Adipocyte (in vitro differentiated cells): ENCODE measurements at regions not wholly inside any gene's neighbourhood (a gene's known extent, or its start where the extent isn't known, plus 50 kb on each side); places are given as distances from the start of the nearest gene placed in this dataset.
"Not testable (repeated sequence)": the region's sequence is repeated elsewhere in the genome, so short reads cannot be mapped to it uniquely, and the experiment has no call there.

Experiments
- DNase-seq: peaks from one replicate; pipeline ENCODE4 v3.0.0-alpha.2; 2015; ENCODE audit warnings: low read depth
- H3K27me3 ChIP-seq: replicated peaks from 2 replicates; pipeline ENCODE4 v1.7.0; 2013; ENCODE audit warnings: mild to moderate bottlenecking, low read length, moderate library complexity; ENCODE audit not compliant: control insufficient read depth, insufficient read depth
- H3K36me3 ChIP-seq: 2 replicates; pipeline ENCODE4 v1.7.0; 2013; ENCODE audit warnings: low read length, mild to moderate bottlenecking, moderate library complexity; ENCODE audit not compliant: control insufficient read depth, insufficient read depth, severe bottlenecking
- H3K4me1 ChIP-seq: 2 replicates; pipeline ENCODE4 v1.7.0; 2013; ENCODE audit warnings: mild to moderate bottlenecking, low read length, moderate library complexity; ENCODE audit not compliant: control insufficient read depth, insufficient read depth
- H3K4me3 ChIP-seq: 2 replicates; pipeline ENCODE4 v1.7.0; 2013; ENCODE audit warnings: mild to moderate bottlenecking, low read length, moderate library complexity
- H3K9ac ChIP-seq: 2 replicates; pipeline ENCODE4 v1.7.0; 2013; ENCODE audit warnings: mild to moderate bottlenecking, low read length, moderate library complexity
- H3K9me3 ChIP-seq: 2 replicates; pipeline ENCODE4 v1.7.0; 2013; ENCODE audit warnings: mild to moderate bottlenecking, low read length, moderate library complexity; ENCODE audit not compliant: control insufficient read depth

DNA sequence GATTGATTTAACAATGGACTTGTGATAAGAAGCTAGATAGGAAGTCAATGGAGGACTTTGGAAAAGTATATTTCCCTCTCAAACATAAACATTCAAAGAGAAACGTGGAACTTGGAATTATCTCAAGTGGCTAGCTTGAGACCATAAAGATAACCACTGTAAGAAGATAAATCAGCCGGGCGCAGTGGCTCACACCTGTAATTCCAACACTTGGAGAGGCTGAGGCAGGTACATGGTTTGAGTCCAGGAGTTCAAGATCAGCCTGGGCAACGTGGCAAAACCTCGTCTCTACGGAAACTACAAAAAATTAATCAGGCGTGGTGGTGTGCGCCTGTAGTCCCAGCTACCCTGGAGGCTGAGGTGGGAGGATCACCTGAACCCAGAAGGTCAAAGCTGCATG, 405.9 kb upstream of the ACVR2A start:
- DNase-seq = no peak
- Histone ChIP-seq H3K9ac (no peak overlapping the region), H3K27me3 (no peaks in the 10 kb centered on the region), H3K9me3 (no peaks in the 10 kb centered on the region), H3K4me3 (no peak overlapping the region), H3K4me1 (no peaks in the 10 kb centered on the region), H3K36me3 (no peaks in the 10 kb centered on the region)

- H3K4me1 ChIP-seq = no peaks in the 10 kb centered on the region
- no peak for DNase-seq
- H3K27me3 ChIP-seq = peaks cover 4% of the 10 kb centered on the region
- no peak overlapping the region for H3K4me3 ChIP-seq
- H3K9me3 ChIP-seq = no peaks in the 10 kb centered on the region
- H3K36me3 ChIP-seq = no peaks in the 10 kb centered on the region
- no peak overlapping the region for H3K9ac ChIP-seq
Measured at GRCh38 chr2:147433822-147434221, 411.0 kb upstream of the ACVR2A start.

- H3K36me3 ChIP-seq = no peaks in the 10 kb centered on the region
Measured at GRCh38 chr2:147430408-147430807, 414.4 kb upstream of the ACVR2A start.

GRCh38 chr2:147428120-147428747, 416.6 kb upstream of the ACVR2A start:
- no peak overlapping the region for H3K4me3 ChIP-seq
- no peaks in the 10 kb centered on the region for H3K4me1 ChIP-seq
- no peak for DNase-seq
- no peaks in the 10 kb centered on the region for H3K36me3 ChIP-seq
- H3K27me3 ChIP-seq = peaks cover under 1% of the 10 kb centered on the region
- no peak overlapping the region for H3K9ac ChIP-seq
- H3K9me3 ChIP-seq = no peaks in the 10 kb centered on the region

More at GRCh38 chr2:147430408-147430807, 414.4 kb upstream of the ACVR2A start:
- Histone ChIP-seq H3K4me1 (no peaks in the 10 kb centered on the region), H3K9ac (no peak overlapping the region), H3K4me3 (no peak overlapping the region), H3K27me3 (peaks cover 4% of the 10 kb centered on the region), H3K9me3 (no peaks in the 10 kb centered on the region)
- no peak for DNase-seq

- Histone ChIP-seq H3K9ac (no peak overlapping the region), H3K4me3 (no peak overlapping the region), H3K9me3 (no peaks in the 10 kb centered on the region), H3K36me3 (no peaks in the 10 kb centered on the region), H3K4me1 (no peaks in the 10 kb centered on the region), H3K27me3 (no peaks in the 10 kb centered on the region)
- DNase-seq = no peak
Measured at GRCh38 chr2:147425437-147426029, 419.3 kb upstream of the ACVR2A start.

DNA sequence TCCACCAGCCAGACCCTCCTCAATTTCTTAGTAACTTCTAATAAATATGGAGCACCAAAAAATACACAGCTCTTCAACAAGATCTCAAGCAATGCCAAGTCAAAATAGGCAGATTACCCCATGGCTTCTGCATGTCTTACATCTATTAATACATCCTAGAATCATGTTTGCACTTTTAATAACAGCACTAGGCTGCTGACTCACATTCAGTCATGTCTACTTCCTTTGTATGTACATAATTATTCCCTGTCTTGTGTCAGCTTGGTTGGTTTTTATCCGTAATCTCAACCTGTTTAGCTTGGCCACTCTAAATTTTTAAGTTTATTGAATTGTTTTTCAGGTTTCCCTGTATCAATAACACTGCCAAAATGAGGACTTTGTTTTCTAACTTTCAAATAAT, 420.1 kb upstream of the ACVR2A start:
- Histone ChIP-seq H3K4me1 (no peaks in the 10 kb centered on the region), H3K36me3 (no peaks in the 10 kb centered on the region)

DNA sequence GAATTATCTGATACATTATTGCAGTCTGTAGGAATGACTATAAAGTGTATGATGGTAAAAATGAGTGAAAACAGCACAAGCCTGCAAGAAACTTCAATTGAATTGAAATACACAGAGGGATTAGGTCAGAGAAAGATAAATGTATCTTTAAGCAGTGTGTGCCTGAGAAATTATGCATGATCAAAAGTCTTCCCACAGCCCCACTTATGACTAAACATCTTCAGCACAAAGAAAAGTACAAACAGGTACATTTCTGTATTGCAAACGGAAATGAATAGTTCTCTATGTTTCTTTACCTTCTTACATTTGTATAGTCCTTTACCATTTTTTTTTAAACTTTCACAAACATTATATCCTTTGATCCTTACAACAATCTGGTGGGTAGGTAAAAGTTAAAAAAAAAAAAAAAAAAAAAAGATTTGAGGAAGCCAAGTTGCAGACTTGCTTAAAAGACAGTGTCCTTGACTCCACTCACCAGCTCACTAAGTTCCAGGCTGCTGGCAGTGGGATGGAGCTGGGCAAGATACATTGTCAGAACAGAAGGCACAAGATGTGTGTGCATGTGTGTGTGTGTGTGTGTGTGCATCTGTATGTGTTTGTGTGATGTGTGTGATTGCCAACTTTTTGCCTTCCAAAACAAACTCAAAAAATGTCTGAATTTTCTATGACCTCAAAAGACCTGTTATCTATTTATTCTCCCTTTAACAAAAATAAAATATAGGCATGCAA, 423.7 kb upstream of the ACVR2A start:
- Histone ChIP-seq H3K36me3 (no peaks in the 10 kb centered on the region), H3K4me1 (peaks cover 3% of the 10 kb centered on the region), H3K27me3 (no peaks in the 10 kb centered on the region), H3K9ac (no peak overlapping the region), H3K4me3 (no peak overlapping the region), H3K9me3 (no peaks in the 10 kb centered on the region)
- DNase-seq = no peak

More for the DNA sequence above, 420.1 kb upstream of the ACVR2A start:
- no peak for DNase-seq
- H3K9me3 ChIP-seq = no peaks in the 10 kb centered on the region
- no peak overlapping the region for H3K4me3 ChIP-seq
- H3K27me3 ChIP-seq = no peaks in the 10 kb centered on the region
- H3K9ac ChIP-seq = no peak overlapping the region

DNA sequence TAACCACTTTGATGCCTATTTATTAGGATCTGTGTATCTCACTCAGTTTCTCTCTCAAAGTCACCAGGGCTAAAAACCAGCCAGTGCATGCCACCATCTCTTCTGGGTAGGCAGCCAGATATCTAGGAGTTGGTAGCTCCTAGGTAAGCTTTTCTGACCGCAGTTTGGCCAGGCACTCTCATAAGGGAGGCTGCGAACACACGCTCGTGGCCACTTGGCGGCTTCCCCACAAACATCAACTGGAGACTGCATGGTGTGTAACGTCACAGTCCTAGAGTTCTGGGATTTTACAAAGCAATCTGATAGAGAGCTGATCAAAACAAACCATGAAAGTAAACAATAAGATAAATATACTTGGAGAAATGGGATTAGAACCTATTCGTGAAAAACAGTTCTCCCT, 424.3 kb upstream of the ACVR2A start:
- DNase-seq = no peak
- peaks cover 5% of the 10 kb centered on the region for H3K4me1 ChIP-seq
- H3K9ac ChIP-seq = no peak overlapping the region
- H3K9me3 ChIP-seq = no peaks in the 10 kb centered on the region
- H3K27me3 ChIP-seq = no peaks in the 10 kb centered on the region
- no peak overlapping the region for H3K4me3 ChIP-seq
- no peaks in the 10 kb centered on the region for H3K36me3 ChIP-seq

- H3K9me3 ChIP-seq = peaks cover 8% of the 10 kb centered on the region
- no peaks in the 10 kb centered on the region for H3K27me3 ChIP-seq
- H3K4me1 ChIP-seq = peaks cover 5% of the 10 kb centered on the region
- no peaks in the 10 kb centered on the region for H3K36me3 ChIP-seq
- no peak overlapping the region for H3K9ac ChIP-seq
- H3K4me3 ChIP-seq = no peak overlapping the region
- no peak for DNase-seq
Measured at GRCh38 chr2:147416099-147416498, 428.7 kb upstream of the ACVR2A start.

GRCh38 chr2:147414656-147415055, 430.2 kb upstream of the ACVR2A start:
- DNase-seq, H3K4me1 ChIP-seq: not testable (repeated sequence)

DNA sequence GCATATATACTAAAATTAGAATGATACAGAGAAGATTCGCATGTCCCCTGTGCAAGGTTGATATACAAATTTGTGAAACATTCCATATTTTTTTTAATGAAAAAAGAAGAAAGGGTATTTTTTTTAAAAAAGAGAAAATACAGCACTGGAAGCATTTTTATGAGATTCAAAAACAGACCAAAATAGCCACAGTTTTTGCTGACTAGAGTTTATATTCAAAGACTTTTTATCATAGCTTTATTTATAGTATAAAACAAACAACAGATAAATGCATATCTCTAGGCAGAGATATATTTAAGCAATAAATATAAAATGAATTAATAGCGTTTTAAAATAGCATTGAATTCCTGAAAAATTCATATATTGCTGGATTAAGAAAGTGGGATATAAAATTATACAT, 436.5 kb upstream of the ACVR2A start:
- no peaks in the 10 kb centered on the region for H3K36me3 ChIP-seq
- H3K27me3 ChIP-seq = no peaks in the 10 kb centered on the region
- H3K9me3 ChIP-seq = peaks cover 10% of the 10 kb centered on the region
- H3K4me3 ChIP-seq = no peak overlapping the region
- peaks cover 3% of the 10 kb centered on the region for H3K4me1 ChIP-seq
- H3K9ac ChIP-seq = no peak overlapping the region
- no peak for DNase-seq

More at GRCh38 chr2:147414656-147415055, 430.2 kb upstream of the ACVR2A start:
- H3K36me3 ChIP-seq, H3K27me3 ChIP-seq, H3K4me3 ChIP-seq, H3K9ac ChIP-seq: not testable (repeated sequence)
- H3K9me3 ChIP-seq = peaks cover 10% of the 10 kb centered on the region
